ENCODE measurements at regions not wholly inside any gene's neighbourhood (a gene's known extent, or its start where the extent isn't known, plus 50 kb on each side); places are given as distances from the start of the nearest gene placed in this dataset.

DNA sequence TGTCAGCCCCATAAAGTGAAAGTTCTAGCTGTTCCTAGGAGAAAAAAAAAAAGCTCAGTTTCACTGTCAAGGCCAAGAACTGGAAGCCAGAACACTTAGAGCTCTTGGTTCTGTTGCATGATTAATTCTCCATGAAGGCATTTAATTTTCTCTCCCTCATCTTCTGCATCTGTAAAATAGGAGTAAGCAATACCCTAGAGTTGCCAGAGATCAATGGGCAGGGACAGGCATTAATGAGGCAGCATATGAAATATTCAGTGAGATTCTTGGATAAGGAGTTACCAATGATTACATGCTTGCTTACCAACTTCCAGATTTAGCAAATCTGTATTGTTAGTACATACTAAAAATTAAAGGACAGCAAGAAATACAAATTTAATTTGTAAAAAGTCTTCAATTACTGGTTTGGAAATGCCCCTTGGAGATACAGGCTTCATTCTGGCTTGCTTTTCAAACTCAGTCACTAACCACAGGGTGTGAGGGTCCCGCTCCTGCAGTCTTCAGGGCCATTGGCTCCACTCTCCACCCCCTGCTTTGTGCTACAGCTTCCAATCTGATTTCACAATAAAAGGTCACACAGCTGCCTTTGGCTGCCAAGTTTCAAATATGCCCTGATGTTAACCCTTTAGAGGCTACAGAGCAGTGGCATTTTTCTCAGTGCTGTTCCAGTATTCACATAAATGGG, 624.6 kb downstream of the BNC2 start:
- ATAC-seq: no peak
- Mint-ChIP-seq H3K4me3 (no peak overlapping the region), H3K27me3 (ENCODE audit: low read depth) (no peaks in the 10 kb centered on the region)

GRCh38 chr9:16246785-16247184, 623.7 kb downstream of the BNC2 start:
- Mint-ChIP-seq H3K27me3 (ENCODE audit: low read depth) (no peaks in the 10 kb centered on the region), H3K36me3 (ENCODE audit: insufficient read depth) (no peaks in the 10 kb centered on the region), H3K4me3 (no peak overlapping the region), H3K4me1 (ENCODE audit: low read depth) (no peaks in the 10 kb centered on the region), H3K9me3 (peaks cover 10% of the 10 kb centered on the region)
- no peak for DNase-seq
- ATAC-seq: no peak

More for the DNA sequence above, 624.6 kb downstream of the BNC2 start:
- H3K4me1 Mint-ChIP-seq (ENCODE audit: low read depth): no peaks in the 10 kb centered on the region
- DNase-seq: no peak
- H3K36me3 Mint-ChIP-seq (ENCODE audit: insufficient read depth): no peaks in the 10 kb centered on the region
- H3K9me3 Mint-ChIP-seq: peaks cover 8% of the 10 kb centered on the region

DNA sequence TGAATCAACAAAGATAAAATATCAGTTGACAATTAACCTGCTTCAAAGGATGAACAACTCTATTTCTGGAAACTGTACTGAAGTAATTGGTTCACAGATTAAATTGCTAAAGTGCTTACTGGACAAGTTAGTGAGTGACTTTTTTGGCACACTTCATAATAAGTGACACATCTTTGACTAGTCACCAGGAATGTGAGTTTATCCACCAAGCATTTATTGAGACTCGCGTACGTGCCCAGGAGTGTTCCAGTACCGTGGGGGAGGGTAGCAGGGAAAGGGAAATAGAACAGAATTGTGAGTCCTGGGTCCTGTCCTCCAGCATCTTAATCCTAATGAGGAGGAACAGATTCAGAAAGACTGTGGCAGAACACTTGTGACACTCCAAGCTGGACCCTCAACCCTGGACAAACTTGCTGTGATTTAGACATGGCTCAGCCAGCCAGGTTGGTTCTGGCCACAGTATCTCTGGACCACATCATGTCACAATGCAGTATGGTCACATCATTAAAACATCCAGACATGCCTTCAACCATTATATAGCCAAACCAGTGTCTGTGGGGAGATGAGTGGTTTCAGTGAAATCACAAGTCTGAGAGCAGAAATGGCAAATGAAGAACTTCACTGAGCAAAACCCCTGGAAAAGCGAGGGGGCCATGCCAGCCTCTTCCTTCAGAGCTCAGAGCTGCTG, 623.1 kb downstream of the BNC2 start:
- Mint-ChIP-seq H3K36me3 (ENCODE audit: insufficient read depth) (no peaks in the 10 kb centered on the region), H3K9me3 (peaks cover 11% of the 10 kb centered on the region), H3K27me3 (ENCODE audit: low read depth) (no peaks in the 10 kb centered on the region), H3K4me1 (ENCODE audit: low read depth) (no peaks in the 10 kb centered on the region), H3K4me3 (no peak overlapping the region)
- DNase-seq: no peak
- ATAC-seq: no peak

DNA sequence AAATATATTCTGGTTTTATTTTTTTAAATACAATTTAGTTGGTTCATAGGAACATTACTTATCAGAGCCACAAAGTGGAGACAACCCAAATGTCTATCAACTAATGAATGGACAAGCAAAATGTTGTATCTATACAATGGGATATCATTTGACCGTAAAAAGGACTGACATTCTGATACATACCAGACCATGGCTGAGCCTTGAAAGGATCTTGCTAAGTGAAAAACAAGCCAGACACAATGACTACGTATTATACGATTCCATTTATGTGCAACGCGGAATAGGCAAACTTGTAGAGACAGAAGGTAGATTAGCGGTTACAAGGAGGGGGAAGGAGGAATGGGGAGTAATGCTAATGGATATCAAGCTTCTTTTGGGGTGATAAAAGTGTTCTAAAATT, 621.6 kb downstream of the BNC2 start:
- Mint-ChIP-seq H3K4me3 (no peak overlapping the region), H3K27me3 (ENCODE audit: low read depth) (no peaks in the 10 kb centered on the region), H3K36me3 (ENCODE audit: insufficient read depth) (no peaks in the 10 kb centered on the region), H3K4me1 (ENCODE audit: low read depth) (no peaks in the 10 kb centered on the region), H3K9me3 (peaks cover 11% of the 10 kb centered on the region)
- ATAC-seq: no peak
- no peak for DNase-seq

DNA sequence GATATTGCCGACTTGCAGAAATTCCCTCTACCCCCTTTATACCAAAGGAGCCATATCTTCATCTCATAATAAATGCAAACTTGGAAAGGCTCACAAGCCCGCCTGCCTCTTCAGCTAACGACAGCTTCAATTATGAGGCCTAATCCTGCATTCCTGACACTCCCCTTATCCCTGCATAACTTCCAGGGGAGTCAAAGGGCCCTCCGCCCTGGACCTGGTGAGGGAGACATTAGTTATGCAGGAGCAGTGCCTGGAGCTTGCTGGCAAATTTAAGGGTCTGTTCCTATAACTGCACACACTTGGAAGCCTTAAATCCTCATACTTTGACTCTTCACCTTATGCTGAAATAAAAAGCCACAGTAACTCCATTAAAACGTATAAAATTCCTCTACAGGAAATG, 617.9 kb downstream of the BNC2 start:
- Mint-ChIP-seq H3K36me3 (ENCODE audit: insufficient read depth) (no peaks in the 10 kb centered on the region), H3K27me3 (ENCODE audit: low read depth) (no peaks in the 10 kb centered on the region), H3K4me3 (no peak overlapping the region), H3K9me3 (peaks cover 7% of the 10 kb centered on the region), H3K4me1 (ENCODE audit: low read depth) (no peaks in the 10 kb centered on the region)
- ATAC-seq (no peak), DNase-seq (no peak)

GRCh38 chr9:16254674-16255073, 615.8 kb downstream of the BNC2 start:
- Mint-ChIP-seq H3K36me3 (ENCODE audit: insufficient read depth) (no peaks in the 10 kb centered on the region), H3K9me3 (peaks cover 7% of the 10 kb centered on the region), H3K27me3 (ENCODE audit: low read depth) (peaks cover 2% of the 10 kb centered on the region), H3K4me1 (ENCODE audit: low read depth) (no peaks in the 10 kb centered on the region), H3K4me3 (no peak overlapping the region)
- DNase-seq: no peak
- ATAC-seq: no peak

- no peak for ATAC-seq
- H3K4me3 Mint-ChIP-seq: no peak overlapping the region
- H3K9me3 Mint-ChIP-seq: peaks cover 7% of the 10 kb centered on the region
Measured at GRCh38 chr9:16255217-16255616, 615.3 kb downstream of the BNC2 start.

GRCh38 chr9:16257604-16258003, 612.9 kb downstream of the BNC2 start:
- Mint-ChIP-seq H3K9me3 (no peaks in the 10 kb centered on the region), H3K4me1 (ENCODE audit: low read depth) (no peaks in the 10 kb centered on the region), H3K4me3 (no peak overlapping the region), H3K27me3 (ENCODE audit: low read depth) (peaks cover 2% of the 10 kb centered on the region), H3K36me3 (ENCODE audit: insufficient read depth) (no peaks in the 10 kb centered on the region)
- DNase-seq (no peak), ATAC-seq (no peak)

More at GRCh38 chr9:16255217-16255616, 615.3 kb downstream of the BNC2 start:
- DNase-seq: no peak
- H3K27me3 Mint-ChIP-seq (ENCODE audit: low read depth): peaks cover 2% of the 10 kb centered on the region
- no peaks in the 10 kb centered on the region for H3K36me3 Mint-ChIP-seq (ENCODE audit: insufficient read depth)
- no peaks in the 10 kb centered on the region for H3K4me1 Mint-ChIP-seq (ENCODE audit: low read depth)

GRCh38 chr9:16258191-16258590, 612.3 kb downstream of the BNC2 start:
- DNase-seq: no peak
- Mint-ChIP-seq H3K36me3 (ENCODE audit: insufficient read depth) (no peaks in the 10 kb centered on the region), H3K4me3 (no peak overlapping the region), H3K9me3 (no peaks in the 10 kb centered on the region), H3K27me3 (ENCODE audit: low read depth) (peaks cover 2% of the 10 kb centered on the region), H3K4me1 (ENCODE audit: low read depth) (no peaks in the 10 kb centered on the region)
- ATAC-seq: no peak

DNA sequence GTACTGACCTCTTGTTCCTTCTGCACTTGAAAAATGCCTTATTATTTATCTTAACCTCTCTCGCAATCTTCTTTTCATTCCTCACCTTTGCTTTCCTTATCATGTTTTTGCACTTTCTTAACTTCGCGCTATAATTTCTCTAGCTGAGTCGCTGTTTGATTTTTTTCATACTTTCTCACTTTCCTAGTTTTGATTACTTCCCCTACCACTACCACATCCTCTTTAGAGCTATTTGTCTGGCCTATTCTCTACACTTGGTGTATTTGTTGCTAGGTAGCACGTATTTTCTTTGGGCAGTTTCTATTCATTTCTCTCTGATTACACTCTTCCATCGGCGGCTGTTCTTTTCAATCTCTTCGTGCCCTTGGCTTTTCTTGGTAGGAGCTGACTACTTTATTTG, 611.8 kb downstream of the BNC2 start:
- H3K27me3 Mint-ChIP-seq (ENCODE audit: low read depth): peaks cover 2% of the 10 kb centered on the region
- DNase-seq: no peak

DNA sequence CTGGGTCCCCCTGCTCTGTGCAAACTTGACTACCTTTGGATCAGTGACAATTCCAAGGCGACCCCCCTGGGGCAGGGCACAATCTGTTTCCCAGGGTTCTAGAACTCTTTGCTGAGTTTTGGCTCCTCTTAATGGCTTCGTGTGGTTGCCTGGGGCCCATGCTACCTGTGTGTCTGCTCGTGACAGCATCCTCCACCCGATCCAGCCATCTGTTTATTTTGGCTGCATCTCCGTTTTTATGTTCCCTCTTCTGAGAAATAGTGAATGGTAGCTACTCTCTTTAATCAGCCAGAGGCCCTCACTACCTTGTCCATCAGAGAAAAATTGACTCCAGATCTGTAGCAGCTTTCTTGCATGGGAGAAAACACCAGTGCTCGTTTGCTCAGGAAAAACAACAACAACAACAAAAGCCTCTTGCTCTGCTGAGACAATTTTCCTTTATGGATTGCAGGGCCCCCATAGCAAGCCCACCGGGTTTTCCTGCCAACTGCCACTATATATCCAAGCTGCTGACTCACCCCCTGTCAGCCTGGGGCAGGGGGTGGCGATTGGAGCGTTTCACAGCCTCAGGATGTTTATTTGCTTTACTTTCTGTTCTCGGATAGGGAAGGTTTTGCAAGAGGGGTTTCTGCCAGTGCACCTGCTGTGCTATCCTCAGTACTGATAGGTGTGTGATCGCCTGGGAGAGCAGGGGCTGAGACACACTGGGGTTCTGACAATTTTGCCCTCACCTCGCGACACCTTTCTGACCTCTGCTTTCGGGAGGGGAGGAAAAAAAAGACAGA, 607.8 kb downstream of the BNC2 start:
- DNase-seq (no peak), ATAC-seq (no peak)
- Mint-ChIP-seq H3K36me3 (ENCODE audit: insufficient read depth) (no peaks in the 10 kb centered on the region), H3K27me3 (ENCODE audit: low read depth) (peaks cover 2% of the 10 kb centered on the region), H3K9me3 (peaks cover 4% of the 10 kb centered on the region), H3K4me1 (ENCODE audit: low read depth) (no peaks in the 10 kb centered on the region), H3K4me3 (no peak overlapping the region)

More for the DNA sequence above, 611.8 kb downstream of the BNC2 start:
- no peak for ATAC-seq
- Mint-ChIP-seq H3K9me3 (no peaks in the 10 kb centered on the region), H3K4me1 (ENCODE audit: low read depth) (no peaks in the 10 kb centered on the region), H3K4me3 (no peak overlapping the region), H3K36me3 (ENCODE audit: insufficient read depth) (no peaks in the 10 kb centered on the region)

- H3K36me3 Mint-ChIP-seq (ENCODE audit: insufficient read depth): no peaks in the 10 kb centered on the region
- no peak for DNase-seq
- ATAC-seq: no peak
- H3K4me3 Mint-ChIP-seq: no peak overlapping the region
- peaks cover 4% of the 10 kb centered on the region for H3K9me3 Mint-ChIP-seq
- H3K4me1 Mint-ChIP-seq (ENCODE audit: low read depth): no peaks in the 10 kb centered on the region
- H3K27me3 Mint-ChIP-seq (ENCODE audit: low read depth): no peaks in the 10 kb centered on the region
Measured at GRCh38 chr9:16265688-16266087, 604.8 kb downstream of the BNC2 start.

DNA sequence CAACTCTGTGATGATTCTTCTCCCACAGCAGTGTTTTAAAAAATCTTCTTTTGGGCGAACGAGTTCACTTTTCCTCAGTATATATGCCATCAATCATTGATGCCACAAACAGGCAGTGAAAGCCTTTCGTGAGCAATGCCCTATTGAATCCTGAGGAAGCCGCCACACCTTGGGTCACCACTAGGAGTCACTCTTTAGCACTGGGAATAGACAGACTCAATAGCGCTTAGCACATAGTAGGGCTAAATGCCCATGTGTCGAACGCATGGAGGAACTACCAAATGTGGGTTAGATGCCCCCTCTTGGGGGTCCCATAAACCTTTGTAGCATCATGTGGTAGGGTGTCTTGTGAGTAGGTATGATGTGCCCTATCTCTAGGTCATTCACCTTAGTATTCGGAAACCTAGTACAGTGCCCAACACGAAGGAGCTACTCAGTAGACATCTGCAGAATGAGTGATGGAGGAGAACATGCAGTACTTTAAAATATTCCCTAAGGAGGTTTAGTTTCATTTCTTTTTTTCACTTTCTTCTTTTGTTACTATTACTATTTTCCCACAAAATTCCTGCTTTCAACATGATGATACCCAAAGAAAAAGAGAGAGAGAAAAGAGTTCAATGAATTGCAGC, 603.7 kb downstream of the BNC2 start:
- H3K4me3 Mint-ChIP-seq: no peak overlapping the region
- peaks cover 4% of the 10 kb centered on the region for H3K9me3 Mint-ChIP-seq
- H3K4me1 Mint-ChIP-seq (ENCODE audit: low read depth): no peaks in the 10 kb centered on the region
- H3K36me3 Mint-ChIP-seq (ENCODE audit: insufficient read depth): no peaks in the 10 kb centered on the region
- DNase-seq (no peak), ATAC-seq (no peak)
- no peaks in the 10 kb centered on the region for H3K27me3 Mint-ChIP-seq (ENCODE audit: low read depth)

- ATAC-seq: no peak
- Mint-ChIP-seq H3K36me3 (ENCODE audit: insufficient read depth) (no peaks in the 10 kb centered on the region), H3K9me3 (peaks cover 4% of the 10 kb centered on the region), H3K4me3 (no peak overlapping the region), H3K4me1 (ENCODE audit: low read depth) (no peaks in the 10 kb centered on the region), H3K27me3 (ENCODE audit: low read depth) (no peaks in the 10 kb centered on the region)
- DNase-seq: no peak
Measured at GRCh38 chr9:16267281-16268066, 603.0 kb downstream of the BNC2 start.

Measured in activated T-cell treated with anti-CD3 and anti-CD28 coated beads, Interleukin-2, amount 50 U/mL, for 4 hours (primary cell).